ENCODE measurements at regions not wholly inside any gene's neighbourhood (a gene's known extent, or its start where the extent isn't known, plus 50 kb on each side); places are given as distances from the start of the nearest gene placed in this dataset.
"Not testable (repeated sequence)": the region's sequence is repeated elsewhere in the genome, so short reads cannot be mapped to it uniquely, and the experiment has no call there.

DNA sequence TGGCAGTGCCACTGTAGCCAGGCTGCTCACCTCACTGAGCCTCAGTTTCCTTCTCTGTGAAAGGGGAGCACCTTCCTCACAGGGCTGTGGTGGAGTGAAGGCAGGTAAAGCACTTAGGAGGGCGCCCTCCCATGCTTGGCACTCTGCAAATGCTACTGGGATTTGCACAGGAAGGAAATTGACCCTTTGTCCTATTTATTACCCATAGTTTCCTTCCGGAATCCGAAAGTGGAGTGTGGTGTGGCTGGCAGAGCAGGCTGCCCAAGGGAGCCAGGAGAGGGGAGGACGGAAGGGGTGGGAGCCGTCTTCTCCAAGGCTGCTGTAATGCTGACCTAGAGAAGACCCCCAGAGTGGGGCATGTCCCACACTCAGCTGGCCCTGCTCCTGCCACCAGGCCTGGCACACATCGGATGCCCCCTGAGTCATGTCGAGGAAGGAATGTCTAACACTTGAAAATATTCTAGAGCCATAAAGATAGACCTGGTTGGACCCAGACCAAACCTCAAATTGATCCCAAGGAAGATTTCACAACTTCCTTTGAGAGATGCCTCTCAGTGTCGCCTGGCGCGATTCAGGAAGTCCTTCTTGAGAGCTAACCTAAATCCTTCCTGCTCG, 107.3 kb downstream of the TNFRSF13B start:
- H3K4me3 ChIP-seq (replicated peaks in 1 of 3; ENCODE audit: insufficient read depth in 1 of 3, low read depth in 1 of 3, low read length in 3 of 3); H3K9me1 ChIP-seq (replicated peaks; ENCODE audit: control insufficient read depth, extremely low read depth, insufficient read depth, low read length); BruUV-seq (replicated peaks); CTCF ChIA-PET; DNase-seq (ENCODE audit: low read depth, low spot score); H3K4me1 ChIP-seq (ENCODE audit: control insufficient read depth, extremely low read depth, insufficient read depth, low read length); intact Hi-C loops (cut with micrococcal nuclease); FAIRE-seq; H4K20me1 ChIP-seq (replicated peaks; ENCODE audit: control insufficient read depth, extremely low read depth, insufficient read depth, low read length); H3K9ac ChIP-seq (replicated peaks; ENCODE audit: extremely low read depth, insufficient read depth, low read length); POLR2A ChIA-PET; H3K79me2 ChIP-seq (ENCODE audit: control insufficient read depth, insufficient read depth, low read length); H2AFZ ChIP-seq (ENCODE audit: low read depth, low read length); H3K9me3 ChIP-seq (replicated peaks; ENCODE audit: control insufficient read depth, insufficient read depth, low read length); H3K36me3 ChIP-seq (ENCODE audit: control insufficient read depth in 2 of 2, extremely low read depth in 1 of 2, insufficient read depth in 2 of 2, low read length in 2 of 2); H3K27ac ChIP-seq (ENCODE audit: insufficient read depth, low read depth, low read length); H3K27me3 ChIP-seq (ENCODE audit: control insufficient read depth in 2 of 2, insufficient read depth in 2 of 2, low read length in 2 of 2); dilution Hi-C loops (cut with MboI; ENCODE audit: extremely low pct_ligation_motif_present, low sequenced_read_pairs); H3K4me2 ChIP-seq (ENCODE audit: insufficient read depth, low read length): not testable (repeated sequence)

DNA sequence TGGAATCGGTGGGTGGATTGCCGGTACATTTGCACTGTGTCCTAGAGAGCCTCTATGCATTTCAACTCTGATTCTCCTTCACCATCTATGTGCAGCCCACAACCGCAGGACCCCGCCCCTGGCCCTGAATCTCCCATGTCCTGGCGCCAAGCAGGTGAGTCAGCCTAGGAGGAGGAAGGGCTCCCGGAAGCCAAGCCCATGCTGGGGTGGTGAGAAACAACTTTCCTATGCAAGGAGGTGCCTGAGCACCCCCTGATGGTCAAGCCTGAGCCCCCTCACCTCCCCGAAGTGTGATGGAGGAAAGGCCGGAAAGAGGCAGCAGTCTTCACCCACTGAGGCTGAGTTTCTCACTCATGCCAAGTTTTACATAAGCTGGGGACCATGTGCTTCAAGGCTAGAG, 110.8 kb downstream of the TNFRSF13B start:
- CTCF ChIA-PET: not testable (repeated sequence)

DNA sequence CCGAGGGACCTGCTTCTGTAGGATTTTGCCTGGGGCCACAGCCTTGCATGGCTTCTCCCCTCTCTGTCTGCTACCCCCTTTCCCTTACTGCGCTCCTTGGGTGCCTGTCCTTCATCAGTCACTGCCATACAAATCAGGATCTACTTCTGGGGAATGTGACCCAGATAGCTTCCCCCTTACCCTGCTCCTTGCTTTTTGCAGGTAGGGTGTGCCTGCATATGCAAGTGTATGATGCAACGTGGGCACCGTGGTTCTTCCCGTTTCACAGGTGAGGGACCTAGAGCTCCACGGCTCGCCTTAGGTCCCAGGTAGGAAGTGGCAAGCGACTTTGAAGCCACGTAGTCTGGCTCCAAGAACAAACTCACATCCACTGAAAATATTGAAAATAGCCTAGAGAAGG, 111.5 kb downstream of the TNFRSF13B start:
- H3K36me3 ChIP-seq (ENCODE audit: control insufficient read depth in 2 of 2, extremely low read depth in 1 of 2, insufficient read depth in 2 of 2, low read length in 2 of 2); H3K4me1 ChIP-seq (ENCODE audit: control insufficient read depth, extremely low read depth, insufficient read depth, low read length); BruUV-seq (replicated peaks); H3K27ac ChIP-seq (ENCODE audit: insufficient read depth, low read depth, low read length); POLR2A ChIA-PET; H3K4me3 ChIP-seq (replicated peaks in 1 of 3; ENCODE audit: insufficient read depth in 1 of 3, low read depth in 1 of 3, low read length in 3 of 3); H4K20me1 ChIP-seq (replicated peaks; ENCODE audit: control insufficient read depth, extremely low read depth, insufficient read depth, low read length); H3K9me3 ChIP-seq (replicated peaks; ENCODE audit: control insufficient read depth, insufficient read depth, low read length); H3K9me1 ChIP-seq (replicated peaks; ENCODE audit: control insufficient read depth, extremely low read depth, insufficient read depth, low read length); CTCF ChIA-PET; H3K4me2 ChIP-seq (ENCODE audit: insufficient read depth, low read length); H2AFZ ChIP-seq (ENCODE audit: low read depth, low read length); intact Hi-C loops (cut with micrococcal nuclease); dilution Hi-C loops (cut with MboI; ENCODE audit: extremely low pct_ligation_motif_present, low sequenced_read_pairs); H3K9ac ChIP-seq (replicated peaks; ENCODE audit: extremely low read depth, insufficient read depth, low read length); FAIRE-seq; H3K79me2 ChIP-seq (ENCODE audit: control insufficient read depth, insufficient read depth, low read length); H3K27me3 ChIP-seq (ENCODE audit: control insufficient read depth in 2 of 2, insufficient read depth in 2 of 2, low read length in 2 of 2); DNase-seq (ENCODE audit: low read depth, low spot score): not testable (repeated sequence)

More for the DNA sequence above, 110.8 kb downstream of the TNFRSF13B start:
- dilution Hi-C loops (cut with MboI; ENCODE audit: extremely low pct_ligation_motif_present, low sequenced_read_pairs); H3K4me2 ChIP-seq (ENCODE audit: insufficient read depth, low read length); H3K79me2 ChIP-seq (ENCODE audit: control insufficient read depth, insufficient read depth, low read length); H3K9me1 ChIP-seq (replicated peaks; ENCODE audit: control insufficient read depth, extremely low read depth, insufficient read depth, low read length); POLR2A ChIA-PET; H3K27ac ChIP-seq (ENCODE audit: insufficient read depth, low read depth, low read length); H3K4me1 ChIP-seq (ENCODE audit: control insufficient read depth, extremely low read depth, insufficient read depth, low read length); H3K9me3 ChIP-seq (replicated peaks; ENCODE audit: control insufficient read depth, insufficient read depth, low read length); DNase-seq (ENCODE audit: low read depth, low spot score); H3K4me3 ChIP-seq (replicated peaks in 1 of 3; ENCODE audit: insufficient read depth in 1 of 3, low read depth in 1 of 3, low read length in 3 of 3); FAIRE-seq; H3K27me3 ChIP-seq (ENCODE audit: control insufficient read depth in 2 of 2, insufficient read depth in 2 of 2, low read length in 2 of 2); H3K36me3 ChIP-seq (ENCODE audit: control insufficient read depth in 2 of 2, extremely low read depth in 1 of 2, insufficient read depth in 2 of 2, low read length in 2 of 2); H2AFZ ChIP-seq (ENCODE audit: low read depth, low read length); BruUV-seq (replicated peaks); H3K9ac ChIP-seq (replicated peaks; ENCODE audit: extremely low read depth, insufficient read depth, low read length); H4K20me1 ChIP-seq (replicated peaks; ENCODE audit: control insufficient read depth, extremely low read depth, insufficient read depth, low read length); intact Hi-C loops (cut with micrococcal nuclease): not testable (repeated sequence)

DNA sequence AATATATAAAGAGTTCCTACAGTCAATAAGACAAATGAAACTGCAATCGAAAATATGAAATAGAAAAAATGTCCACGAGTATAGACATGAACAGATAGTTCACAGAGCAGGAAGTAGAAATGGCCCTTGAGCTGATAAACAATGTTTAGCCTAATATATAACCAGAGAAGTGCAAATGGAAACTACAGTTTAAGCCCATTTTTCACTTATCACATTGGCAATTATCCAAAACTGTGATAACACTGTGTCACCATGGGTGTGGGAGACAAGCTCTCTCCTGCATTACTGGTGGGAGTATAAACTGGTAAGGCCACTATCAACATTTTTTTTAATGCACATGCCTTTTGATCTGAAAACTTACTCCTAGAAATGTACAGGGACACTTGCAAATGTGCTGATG, 112.4 kb downstream of the TNFRSF13B start:
- H4K20me1 ChIP-seq (replicated peaks; ENCODE audit: control insufficient read depth, extremely low read depth, insufficient read depth, low read length); H3K27ac ChIP-seq (ENCODE audit: insufficient read depth, low read depth, low read length); H3K4me1 ChIP-seq (ENCODE audit: control insufficient read depth, extremely low read depth, insufficient read depth, low read length); H3K27me3 ChIP-seq (ENCODE audit: control insufficient read depth in 2 of 2, insufficient read depth in 2 of 2, low read length in 2 of 2); H3K9me1 ChIP-seq (replicated peaks; ENCODE audit: control insufficient read depth, extremely low read depth, insufficient read depth, low read length); CTCF ChIA-PET; H3K4me3 ChIP-seq (replicated peaks in 1 of 3; ENCODE audit: insufficient read depth in 1 of 3, low read depth in 1 of 3, low read length in 3 of 3); BruUV-seq (replicated peaks); H3K79me2 ChIP-seq (ENCODE audit: control insufficient read depth, insufficient read depth, low read length); DNase-seq (ENCODE audit: low read depth, low spot score); H3K9me3 ChIP-seq (replicated peaks; ENCODE audit: control insufficient read depth, insufficient read depth, low read length); H3K4me2 ChIP-seq (ENCODE audit: insufficient read depth, low read length); dilution Hi-C loops (cut with MboI; ENCODE audit: extremely low pct_ligation_motif_present, low sequenced_read_pairs); POLR2A ChIA-PET; H3K9ac ChIP-seq (replicated peaks; ENCODE audit: extremely low read depth, insufficient read depth, low read length); H3K36me3 ChIP-seq (ENCODE audit: control insufficient read depth in 2 of 2, extremely low read depth in 1 of 2, insufficient read depth in 2 of 2, low read length in 2 of 2); FAIRE-seq; H2AFZ ChIP-seq (ENCODE audit: low read depth, low read length): not testable (repeated sequence)
- intact Hi-C loops (cut with micrococcal nuclease): loop anchor here (10.0 kb wide), 1 partner anchor 445 kb away; the partner anchor contains the start of gene NT5M

Data from endothelial cell of umbilical vein (primary cell).